22Rv1 (cell line): ENCODE measurements at regions not wholly inside any gene's neighbourhood (a gene's known extent, or its start where the extent isn't known, plus 50 kb on each side); places are given as distances from the start of the nearest gene placed in this dataset.

Source experiments
- H3K27ac ChIP-seq: fragments of 450-650 bp; 2 replicates; pipeline ENCODE4 v1.5.1; 2017
- CTCF ChIP-seq: fragments of 450-650 bp; IDR thresholded peaks from 2 replicates; pipeline ENCODE4 v1.5.1; 2017; ENCODE audit warnings: mild to moderate bottlenecking
- ZFX ChIP-seq: fragments of 450-650 bp; IDR thresholded peaks from 2 replicates; pipeline ENCODE4 v1.6.1; 2017; ENCODE audit warnings: antibody characterized with exemption, borderline replicate concordance

GRCh38 chrX:102067966-102068723 lies 57.3 kb upstream of the TCEAL2 start:
- no peak for TF ChIP-seq ZFX
- TF ChIP-seq CTCF: peak; percentile 49
- H3K27ac ChIP-seq: no peak overlapping the region

- no peak overlapping the region for H3K27ac ChIP-seq
- no peak for TF ChIP-seq ZFX
- no peak for TF ChIP-seq CTCF
Measured at GRCh38 chrX:102063445-102064074, 61.9 kb upstream of the TCEAL2 start.

GRCh38 chrX:102044496-102044895 lies 81.0 kb upstream of the TCEAL2 start:
- H3K27ac ChIP-seq: no peak overlapping the region
- TF ChIP-seq ZFX: no peak
- TF ChIP-seq CTCF: no peak

GRCh38 chrX:102043380-102043779 lies 82.1 kb upstream of the TCEAL2 start:
- TF ChIP-seq CTCF (no peak), ZFX (no peak)

GRCh38 chrX:102042372-102043325 lies 82.8 kb upstream of the TCEAL2 start:
- no peak overlapping the region for H3K27ac ChIP-seq
- TF ChIP-seq CTCF (no peak), ZFX (no peak)

More at GRCh38 chrX:102043380-102043779, 82.1 kb upstream of the TCEAL2 start:
- H3K27ac ChIP-seq: no peak overlapping the region

- TF ChIP-seq ZFX (no peak), CTCF (no peak)
- H3K27ac ChIP-seq: no peak overlapping the region
Measured at GRCh38 chrX:102029026-102029425, 96.5 kb upstream of the TCEAL2 start.
